ENCODE measurements at regions not wholly inside any gene's neighbourhood (a gene's known extent, or its start where the extent isn't known, plus 50 kb on each side); places are given as distances from the start of the nearest gene placed in this dataset.

DNA sequence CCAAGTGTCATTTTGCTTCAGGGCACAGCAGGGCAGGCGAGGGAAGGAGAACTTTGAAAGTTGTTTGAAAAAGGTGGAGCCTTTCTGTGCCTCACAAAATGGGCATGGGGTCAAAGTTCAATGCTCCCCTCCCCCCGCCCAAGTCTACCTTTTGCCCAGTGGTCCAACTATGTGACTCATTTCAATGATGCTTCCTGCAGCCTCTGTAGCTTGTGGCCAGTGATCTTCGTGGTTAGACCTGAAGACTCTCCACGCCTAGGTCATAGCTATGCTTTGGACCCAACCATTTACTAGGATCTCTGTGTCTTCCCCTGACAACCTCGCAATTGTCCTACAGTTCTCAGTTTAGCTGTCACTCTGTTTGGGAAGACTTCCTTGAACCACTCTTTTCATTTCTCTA is 280.3 kb upstream of the GJB5 start:
- Histone ChIP-seq H3K79me2 (ENCODE audit: insufficient read depth, low read length) (no peaks in the 10 kb centered on the region), H3K27ac (ENCODE audit: low read depth, low read length, poor library complexity, severe bottlenecking) (no peak overlapping the region), H2AFZ (ENCODE audit: low read length) (no peak overlapping the region), H4K20me1 (ENCODE audit: insufficient read depth, low read length) (no peaks in the 10 kb centered on the region), H3K4me1 (ENCODE audit: insufficient read depth, low read length, severe bottlenecking) (no peaks in the 10 kb centered on the region), H3K9me3 (ENCODE audit: low read length) (no peaks in the 10 kb centered on the region), H3K27me3 (ENCODE audit: insufficient read depth, low read length) (no peaks in the 10 kb centered on the region; the same call in 1 of the 2 replicates), H3K36me3 (ENCODE audit: insufficient read depth, low read length) (no peaks in the 10 kb centered on the region), H3F3A (ENCODE audit: insufficient read depth, low read length) (no peaks in the 10 kb centered on the region), H3K4me2 (ENCODE audit: low read length) (no peak overlapping the region), H3K9me2 (ENCODE audit: low read depth, low read length) (no peaks in the 10 kb centered on the region), H3K9ac (ENCODE audit: low read length) (no peak overlapping the region), H3K4me3 (ENCODE audit: low read depth, low read length, poor library complexity, severe bottlenecking) (no peak overlapping the region)
- TF ChIP-seq EZH2 (IDR thresholded peaks at IDR 0.05; ENCODE audit: borderline replicate concordance, low read length): no peak
- TF ChIP-seq, protein P1, sequence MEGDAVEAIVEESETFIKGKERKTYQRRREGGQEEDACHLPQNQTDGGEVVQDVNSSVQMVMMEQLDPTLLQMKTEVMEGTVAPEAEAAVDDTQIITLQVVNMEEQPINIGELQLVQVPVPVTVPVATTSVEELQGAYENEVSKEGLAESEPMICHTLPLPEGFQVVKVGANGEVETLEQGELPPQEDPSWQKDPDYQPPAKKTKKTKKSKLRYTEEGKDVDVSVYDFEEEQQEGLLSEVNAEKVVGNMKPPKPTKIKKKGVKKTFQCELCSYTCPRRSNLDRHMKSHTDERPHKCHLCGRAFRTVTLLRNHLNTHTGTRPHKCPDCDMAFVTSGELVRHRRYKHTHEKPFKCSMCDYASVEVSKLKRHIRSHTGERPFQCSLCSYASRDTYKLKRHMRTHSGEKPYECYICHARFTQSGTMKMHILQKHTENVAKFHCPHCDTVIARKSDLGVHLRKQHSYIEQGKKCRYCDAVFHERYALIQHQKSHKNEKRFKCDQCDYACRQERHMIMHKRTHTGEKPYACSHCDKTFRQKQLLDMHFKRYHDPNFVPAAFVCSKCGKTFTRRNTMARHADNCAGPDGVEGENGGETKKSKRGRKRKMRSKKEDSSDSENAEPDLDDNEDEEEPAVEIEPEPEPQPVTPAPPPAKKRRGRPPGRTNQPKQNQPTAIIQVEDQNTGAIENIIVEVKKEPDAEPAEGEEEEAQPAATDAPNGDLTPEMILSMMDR (IDR thresholded peaks at IDR 0.05; ENCODE audit: low read length): no peak

DNA sequence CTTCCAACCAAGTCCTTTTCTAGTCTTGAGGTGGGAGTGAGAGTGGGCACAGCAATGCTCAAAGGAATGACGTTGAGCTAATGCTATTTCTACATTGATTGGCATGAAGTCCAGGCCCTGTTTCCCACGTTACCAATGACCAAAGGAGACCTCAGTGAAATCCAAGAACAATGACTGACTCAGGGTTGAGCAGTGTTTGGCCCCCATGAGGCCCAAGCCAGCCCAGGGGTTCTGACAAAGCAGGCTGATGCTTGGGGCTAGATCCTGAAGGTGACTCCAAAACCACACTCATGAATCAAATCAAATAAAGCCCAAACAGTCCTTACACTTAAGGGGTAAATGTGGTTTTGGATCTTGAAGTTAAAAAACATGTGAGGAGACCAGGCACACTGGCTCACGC is 278.5 kb upstream of the GJB5 start:
- Histone ChIP-seq H3F3A (ENCODE audit: insufficient read depth, low read length) (no peaks in the 10 kb centered on the region), H3K27me3 (ENCODE audit: insufficient read depth, low read length) (no peaks in the 10 kb centered on the region), H3K79me2 (ENCODE audit: insufficient read depth, low read length) (no peaks in the 10 kb centered on the region), H3K4me2 (ENCODE audit: low read length) (no peak overlapping the region), H3K4me1 (ENCODE audit: insufficient read depth, low read length, severe bottlenecking) (no peaks in the 10 kb centered on the region), H3K27ac (ENCODE audit: low read depth, low read length, poor library complexity, severe bottlenecking) (no peak overlapping the region), H3K4me3 (ENCODE audit: low read depth, low read length, poor library complexity, severe bottlenecking) (no peak overlapping the region), H3K9me2 (ENCODE audit: low read depth, low read length) (no peaks in the 10 kb centered on the region), H2AFZ (ENCODE audit: low read length) (no peak overlapping the region), H3K9ac (ENCODE audit: low read length) (no peak overlapping the region), H3K9me3 (ENCODE audit: low read length) (no peaks in the 10 kb centered on the region), H4K20me1 (ENCODE audit: insufficient read depth, low read length) (no peaks in the 10 kb centered on the region), H3K36me3 (ENCODE audit: insufficient read depth, low read length) (no peaks in the 10 kb centered on the region)
- TF ChIP-seq, protein P1 (IDR thresholded peaks at IDR 0.05; ENCODE audit: low read length): no peak
- no peak for TF ChIP-seq EZH2 (IDR thresholded peaks at IDR 0.05; ENCODE audit: borderline replicate concordance, low read length)

DNA sequence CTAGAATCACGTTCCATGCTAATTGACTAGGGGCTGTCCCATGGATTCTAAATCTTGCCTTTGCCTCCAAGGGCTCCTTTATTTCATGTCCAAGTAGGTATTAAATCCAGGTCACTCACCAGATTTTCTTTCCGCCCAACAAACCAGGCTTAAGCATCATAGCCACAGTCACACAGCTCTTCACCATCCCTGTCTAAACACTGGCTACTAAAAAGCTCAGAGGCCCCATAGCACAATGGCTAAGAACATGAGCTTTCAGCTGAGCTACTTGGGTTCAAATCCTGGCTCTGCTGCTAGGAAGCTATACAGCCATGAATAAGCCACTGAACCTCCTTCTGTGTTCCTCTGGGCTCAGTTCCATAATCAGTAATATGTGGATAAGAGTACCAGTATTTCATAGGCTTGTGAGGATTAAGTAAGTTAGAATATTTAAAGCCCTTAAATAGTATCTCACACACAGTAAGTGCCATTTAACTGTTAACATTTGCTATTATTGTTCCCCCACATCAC is 277.2 kb upstream of the GJB5 start:
- Histone ChIP-seq H3K4me3 (ENCODE audit: low read depth, low read length, poor library complexity, severe bottlenecking) (no peak overlapping the region), H3K4me1 (ENCODE audit: insufficient read depth, low read length, severe bottlenecking) (no peaks in the 10 kb centered on the region), H3K9me3 (ENCODE audit: low read length) (no peaks in the 10 kb centered on the region), H4K20me1 (ENCODE audit: insufficient read depth, low read length) (no peaks in the 10 kb centered on the region), H3K79me2 (ENCODE audit: insufficient read depth, low read length) (no peaks in the 10 kb centered on the region), H3K9ac (ENCODE audit: low read length) (no peak overlapping the region), H3K4me2 (ENCODE audit: low read length) (no peak overlapping the region), H3K27ac (ENCODE audit: low read depth, low read length, poor library complexity, severe bottlenecking) (no peak overlapping the region), H2AFZ (ENCODE audit: low read length) (no peak overlapping the region), H3K9me2 (ENCODE audit: low read depth, low read length) (no peaks in the 10 kb centered on the region), H3F3A (ENCODE audit: insufficient read depth, low read length) (no peaks in the 10 kb centered on the region), H3K36me3 (ENCODE audit: insufficient read depth, low read length) (no peaks in the 10 kb centered on the region), H3K27me3 (ENCODE audit: insufficient read depth, low read length) (no peaks in the 10 kb centered on the region)
- TF ChIP-seq EZH2 (IDR thresholded peaks at IDR 0.05; ENCODE audit: borderline replicate concordance, low read length): no peak
- TF ChIP-seq, protein P1 (IDR thresholded peaks at IDR 0.05; ENCODE audit: low read length): no peak
